ENCODE measurements at regions not wholly inside any gene's neighbourhood (a gene's known extent, or its start where the extent isn't known, plus 50 kb on each side); places are given as distances from the start of the nearest gene placed in this dataset.

- no peak for DNase-seq (ENCODE audit: low read depth)
Observed at GRCh38 chr18:78069784-78070664, 820.4 kb downstream of the GALR1 start.

GRCh38 chr18:78071166-78071710, 821.6 kb downstream of the GALR1 start:
- DNase-seq (ENCODE audit: low read depth) = no peak

- no peak for DNase-seq (ENCODE audit: low read depth)
Observed at GRCh38 chr18:78071776-78072175, 822.1 kb downstream of the GALR1 start.

GRCh38 chr18:78072375-78072774, 822.7 kb downstream of the GALR1 start:
- DNase-seq (ENCODE audit: low read depth) = no peak

- DNase-seq (ENCODE audit: low read depth) = no peak
Observed at GRCh38 chr18:78073275-78073674, 823.6 kb downstream of the GALR1 start.

GRCh38 chr18:78074400-78075020, 824.9 kb downstream of the GALR1 start:
- no peak for DNase-seq (ENCODE audit: low read depth)

GRCh38 chr18:78080081-78080480, 830.4 kb downstream of the GALR1 start:
- DNase-seq (ENCODE audit: low read depth) = no peak

GRCh38 chr18:78080761-78081160, 831.1 kb downstream of the GALR1 start:
- DNase-seq (ENCODE audit: low read depth) = no peak

- no peak for DNase-seq (ENCODE audit: low read depth)
Observed at GRCh38 chr18:78082816-78083215, 833.2 kb downstream of the GALR1 start.

- no peak for DNase-seq (ENCODE audit: low read depth)
Observed at GRCh38 chr18:78085241-78086185, 835.9 kb downstream of the GALR1 start.

GRCh38 chr18:78086931-78087330, 837.3 kb downstream of the GALR1 start:
- DNase-seq (ENCODE audit: low read depth) = no peak

- DNase-seq (ENCODE audit: low read depth) = no peak
Observed at GRCh38 chr18:78087338-78087737, 837.7 kb downstream of the GALR1 start.

- DNase-seq (ENCODE audit: low read depth) = no peak
Observed at GRCh38 chr18:78090584-78090983, 840.9 kb downstream of the GALR1 start.

- DNase-seq (ENCODE audit: low read depth) = no peak
Observed at GRCh38 chr18:78092901-78093300, 843.3 kb downstream of the GALR1 start.

- no peak for DNase-seq (ENCODE audit: low read depth)
Observed at GRCh38 chr18:78099979-78100588, 850.4 kb downstream of the GALR1 start.

GRCh38 chr18:78101091-78101490, 851.4 kb downstream of the GALR1 start:
- no peak for DNase-seq (ENCODE audit: low read depth)

GRCh38 chr18:78102135-78102534, 852.5 kb downstream of the GALR1 start:
- DNase-seq (ENCODE audit: low read depth) = no peak

GRCh38 chr18:78105611-78106010, 856.0 kb downstream of the GALR1 start:
- DNase-seq (ENCODE audit: low read depth) = no peak

GRCh38 chr18:78106946-78107345, 857.3 kb downstream of the GALR1 start:
- no peak for DNase-seq (ENCODE audit: low read depth)

- no peak for DNase-seq (ENCODE audit: low read depth)
Observed at GRCh38 chr18:78107363-78107762, 857.7 kb downstream of the GALR1 start.

GRCh38 chr18:78108554-78108953, 858.9 kb downstream of the GALR1 start:
- no peak for DNase-seq (ENCODE audit: low read depth)
